ENCODE measurements at regions not wholly inside any gene's neighbourhood (a gene's known extent, or its start where the extent isn't known, plus 50 kb on each side); places are given as distances from the start of the nearest gene placed in this dataset.

GRCh38 chr5:8695902-8696845, 827.2 kb downstream of the MTRR start:
- dilution Hi-C loops (cut with MboI; ENCODE audit: extremely low pct_ligation_motif_present, low sequenced_read_pairs) = no loop called here
- Histone ChIP-seq H3K9me3 (ENCODE audit: control insufficient read depth, low read depth, low read length) (no peaks in the 10 kb centered on the region), H3K36me3 (ENCODE audit: control insufficient read depth in 2 of 2, extremely low read depth in 1 of 2, insufficient read depth in 2 of 2, low read length in 2 of 2) (no peaks in the 10 kb centered on the region), H3K4me1 (ENCODE audit: control insufficient read depth, extremely low read depth, insufficient read depth, low read length) (no peaks in the 10 kb centered on the region), H3K9me1 (ENCODE audit: control insufficient read depth, extremely low read depth, insufficient read depth, low read length) (no peaks in the 10 kb centered on the region), H3K79me2 (ENCODE audit: control insufficient read depth, insufficient read depth, low read length) (no peaks in the 10 kb centered on the region), H3K4me2 (ENCODE audit: control insufficient read depth, extremely low read depth, insufficient read depth, low read depth, low read length) (no peak overlapping the region), H3K27me3 (ENCODE audit: control insufficient read depth, extremely low read depth, insufficient read depth, low read length) (no peaks in the 10 kb centered on the region), H3K9ac (ENCODE audit: control insufficient read depth, extremely low read depth, insufficient read depth, low read length) (no peak overlapping the region), H4K20me1 (ENCODE audit: control insufficient read depth, extremely low read depth, insufficient read depth, low read length) (no peaks in the 10 kb centered on the region), H2AFZ (ENCODE audit: control insufficient read depth, low read length) (no peak overlapping the region), H3K4me3 (ENCODE audit: control insufficient read depth in 2 of 3, extremely low read depth in 1 of 3, insufficient read depth in 2 of 3, low read depth in 1 of 3, low read length in 3 of 3) (no peak overlapping the region), H3K27ac (ENCODE audit: control insufficient read depth, insufficient read depth, low read length) (no peak overlapping the region)
- TF ChIP-seq CTCF (optimal IDR thresholded peaks at IDR 0.05 in 1 of 3, IDR thresholded peaks at IDR 0.05 in 1 of 3, conservative IDR thresholded peaks at IDR 0.05 in 1 of 3; ENCODE audit: extremely low read depth in 1 of 3, insufficient read depth in 2 of 3, low read length in 3 of 3) (no peak), EZH2 (IDR thresholded peaks at IDR 0.05; ENCODE audit: low read length) (no peak)
- FAIRE-seq (no peak), DNase-seq (ENCODE audit: low read depth, low spot score) (no peak)

GRCh38 chr5:8700222-8700621, 831.3 kb downstream of the MTRR start:
- Histone ChIP-seq H3K79me2 (ENCODE audit: control insufficient read depth, insufficient read depth, low read length) (no peaks in the 10 kb centered on the region), H4K20me1 (ENCODE audit: control insufficient read depth, extremely low read depth, insufficient read depth, low read length) (no peaks in the 10 kb centered on the region), H3K36me3 (ENCODE audit: control insufficient read depth in 2 of 2, extremely low read depth in 1 of 2, insufficient read depth in 2 of 2, low read length in 2 of 2) (no peaks in the 10 kb centered on the region), H3K4me2 (ENCODE audit: control insufficient read depth, extremely low read depth, insufficient read depth, low read depth, low read length) (no peak overlapping the region), H2AFZ (ENCODE audit: control insufficient read depth, low read length) (no peak overlapping the region), H3K4me1 (ENCODE audit: control insufficient read depth, extremely low read depth, insufficient read depth, low read length) (no peaks in the 10 kb centered on the region), H3K9ac (ENCODE audit: control insufficient read depth, extremely low read depth, insufficient read depth, low read length) (no peak overlapping the region), H3K27me3 (ENCODE audit: control insufficient read depth, extremely low read depth, insufficient read depth, low read length) (no peaks in the 10 kb centered on the region), H3K9me3 (ENCODE audit: control insufficient read depth, low read depth, low read length) (no peaks in the 10 kb centered on the region), H3K9me1 (ENCODE audit: control insufficient read depth, extremely low read depth, insufficient read depth, low read length) (no peaks in the 10 kb centered on the region), H3K27ac (ENCODE audit: control insufficient read depth, insufficient read depth, low read length) (no peak overlapping the region), H3K4me3 (ENCODE audit: control insufficient read depth in 2 of 3, extremely low read depth in 1 of 3, insufficient read depth in 2 of 3, low read depth in 1 of 3, low read length in 3 of 3) (no peak overlapping the region)
- dilution Hi-C loops (cut with MboI; ENCODE audit: extremely low pct_ligation_motif_present, low sequenced_read_pairs) = no loop called here
- no peak for TF ChIP-seq EZH2 (IDR thresholded peaks at IDR 0.05; ENCODE audit: low read length)
- no peak for TF ChIP-seq CTCF (optimal IDR thresholded peaks at IDR 0.05 in 1 of 3, IDR thresholded peaks at IDR 0.05 in 1 of 3, conservative IDR thresholded peaks at IDR 0.05 in 1 of 3; ENCODE audit: extremely low read depth in 1 of 3, insufficient read depth in 2 of 3, low read length in 3 of 3)
- DNase-seq (ENCODE audit: low read depth, low spot score) = no peak
- FAIRE-seq = no peak

Measured in keratinocyte (primary cell).